ENCODE measurements at regions not wholly inside any gene's neighbourhood (a gene's known extent, or its start where the extent isn't known, plus 50 kb on each side); places are given as distances from the start of the nearest gene placed in this dataset.
A peak's percentile ranks its signal among the peaks of the same experiment; 100 is the strongest.

- Histone ChIP-seq H3K9me3 (ENCODE audit: control insufficient read depth in 2 of 3, insufficient read depth in 1 of 3, low read length in 3 of 3) (no peaks in the 10 kb centered on the region), H3K27ac (ENCODE audit: low read depth in 2 of 2, low read length in 2 of 2) (no peak overlapping the region), H3K27me3 (ENCODE audit: control insufficient read depth, insufficient read depth, low read length) (no peaks in the 10 kb centered on the region), H3K4me1 (ENCODE audit: control insufficient read depth in 2 of 3, insufficient read depth in 2 of 3, low read depth in 1 of 3, low read length in 3 of 3) (no peaks in the 10 kb centered on the region), H3K36me3 (ENCODE audit: control insufficient read depth in 2 of 3, insufficient read depth in 3 of 3, low read length in 3 of 3) (no peaks in the 10 kb centered on the region), H3K9ac (ENCODE audit: low read length in 3 of 3) (no peak overlapping the region), H3K4me3 (ENCODE audit: low read length in 3 of 3) (no peak overlapping the region)
- FAIRE-seq (no peak), DNase-seq (no peak)
- no peak for TF ChIP-seq CTCF (IDR thresholded peaks at IDR 0.05; ENCODE audit: borderline replicate concordance, extremely low read depth, insufficient read depth)
- intact Hi-C loops (cut with DNase I): no loop called here
These were observed 124.4 kb upstream of the PFKP start for GRCh38 chr10:2942938-2943337.

- no peaks in the 10 kb centered on the region for H3K27me3 ChIP-seq (ENCODE audit: control insufficient read depth, insufficient read depth, low read length)
- no peak overlapping the region for H3K27ac ChIP-seq (ENCODE audit: low read depth in 2 of 2, low read length in 2 of 2)
- no peak overlapping the region for H3K9ac ChIP-seq (ENCODE audit: low read length in 3 of 3)
- H3K9me3 ChIP-seq (ENCODE audit: control insufficient read depth in 2 of 3, insufficient read depth in 1 of 3, low read length in 3 of 3): no peaks in the 10 kb centered on the region
- DNase-seq: no peak
- intact Hi-C loops (cut with DNase I): no loop called here
- no peaks in the 10 kb centered on the region for H3K36me3 ChIP-seq (ENCODE audit: control insufficient read depth in 2 of 3, insufficient read depth in 3 of 3, low read length in 3 of 3)
- no peak overlapping the region for H3K4me3 ChIP-seq (ENCODE audit: low read length in 3 of 3)
- FAIRE-seq: no peak
- peaks cover 4 to 9% (median 4%) of the 10 kb centered on the region in 3 donors for H3K4me1 ChIP-seq (ENCODE audit: control insufficient read depth in 2 of 3, insufficient read depth in 2 of 3, low read depth in 1 of 3, low read length in 3 of 3)
- no peak for TF ChIP-seq CTCF (IDR thresholded peaks at IDR 0.05; ENCODE audit: borderline replicate concordance, extremely low read depth, insufficient read depth)
These were observed 128.5 kb upstream of the PFKP start for GRCh38 chr10:2938869-2939268.

- DNase-seq: peak in 3 of 5 donors; percentile 26 to 82 (median 69)
- intact Hi-C loops (cut with DNase I): no loop called here
- no peak for TF ChIP-seq CTCF (IDR thresholded peaks at IDR 0.05; ENCODE audit: borderline replicate concordance, extremely low read depth, insufficient read depth)
- Histone ChIP-seq H3K27me3 (ENCODE audit: control insufficient read depth, insufficient read depth, low read length) (no peaks in the 10 kb centered on the region), H3K9me3 (ENCODE audit: control insufficient read depth in 2 of 3, insufficient read depth in 1 of 3, low read length in 3 of 3) (no peaks in the 10 kb centered on the region), H3K4me3 (ENCODE audit: low read length in 3 of 3) (peak overlapping the region in 2 of 3 donors; percentile 45 to 51), H3K4me1 (ENCODE audit: control insufficient read depth in 2 of 3, insufficient read depth in 2 of 3, low read depth in 1 of 3, low read length in 3 of 3) (peaks cover 4 to 9% (median 4%) of the 10 kb centered on the region in 3 donors), H3K27ac (ENCODE audit: low read depth in 2 of 2, low read length in 2 of 2) (peak overlapping the region in 1 of 2 donors; percentile 54), H3K9ac (ENCODE audit: low read length in 3 of 3) (peak overlapping the region in 1 of 3 donors; percentile 31), H3K36me3 (ENCODE audit: control insufficient read depth in 2 of 3, insufficient read depth in 3 of 3, low read length in 3 of 3) (no peaks in the 10 kb centered on the region)
- FAIRE-seq: no peak
These were observed 130.5 kb upstream of the PFKP start for GRCh38 chr10:2936816-2937215.

Measured in kidney (tissue), 13 donors.